NCI-H128 (cell line): ENCODE measurements at regions not wholly inside any gene's neighbourhood (a gene's known extent, or its start where the extent isn't known, plus 50 kb on each side); places are given as distances from the start of the nearest gene placed in this dataset.
"Not testable (repeated sequence)": the region's sequence is repeated elsewhere in the genome, so short reads cannot be mapped to it uniquely, and the experiment has no call there.

Experiments
- DNase-seq: peaks from one replicate; lab custom pipeline; 2025; ENCODE audit not compliant: unreplicated experiment; lab: John Stamatoyannopoulos, UW

DNA sequence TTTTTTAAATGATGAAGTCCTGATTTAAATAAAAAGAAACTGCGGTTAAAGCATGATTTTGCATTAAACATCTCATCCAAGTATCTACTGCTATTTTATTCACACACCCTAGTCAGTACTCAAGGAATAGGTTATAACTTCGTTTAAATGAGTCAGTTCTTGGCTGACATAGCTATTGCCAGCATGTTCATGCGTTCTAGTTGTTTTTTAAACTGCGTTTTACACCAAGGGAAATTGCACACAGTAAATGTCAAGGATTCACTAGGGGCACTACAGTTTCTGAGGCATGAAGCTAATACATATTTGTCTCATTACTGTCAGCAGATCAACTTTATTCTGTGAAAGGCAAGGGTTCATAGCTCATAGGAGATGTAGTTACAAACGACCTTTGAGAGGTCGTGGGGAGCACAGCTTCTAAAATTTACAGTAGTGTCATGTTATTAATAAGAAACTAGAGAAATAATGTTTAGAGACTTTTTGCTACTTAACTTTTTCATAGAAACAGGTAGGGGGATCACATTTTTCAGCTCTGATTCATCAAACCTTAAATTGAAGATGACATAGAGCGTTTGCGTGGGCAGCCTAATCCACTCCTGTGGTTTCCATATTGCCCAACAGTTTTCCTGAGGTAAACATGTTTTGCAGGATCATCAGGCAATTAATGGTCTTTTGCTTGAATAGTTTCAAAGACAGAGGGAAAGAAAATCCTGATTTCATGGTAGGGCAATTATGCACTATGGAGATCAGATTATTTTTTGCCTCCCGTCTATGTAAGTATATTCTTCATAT is 2222.7 kb upstream of the WWC1 start:
- no peak for DNase-seq

DNA sequence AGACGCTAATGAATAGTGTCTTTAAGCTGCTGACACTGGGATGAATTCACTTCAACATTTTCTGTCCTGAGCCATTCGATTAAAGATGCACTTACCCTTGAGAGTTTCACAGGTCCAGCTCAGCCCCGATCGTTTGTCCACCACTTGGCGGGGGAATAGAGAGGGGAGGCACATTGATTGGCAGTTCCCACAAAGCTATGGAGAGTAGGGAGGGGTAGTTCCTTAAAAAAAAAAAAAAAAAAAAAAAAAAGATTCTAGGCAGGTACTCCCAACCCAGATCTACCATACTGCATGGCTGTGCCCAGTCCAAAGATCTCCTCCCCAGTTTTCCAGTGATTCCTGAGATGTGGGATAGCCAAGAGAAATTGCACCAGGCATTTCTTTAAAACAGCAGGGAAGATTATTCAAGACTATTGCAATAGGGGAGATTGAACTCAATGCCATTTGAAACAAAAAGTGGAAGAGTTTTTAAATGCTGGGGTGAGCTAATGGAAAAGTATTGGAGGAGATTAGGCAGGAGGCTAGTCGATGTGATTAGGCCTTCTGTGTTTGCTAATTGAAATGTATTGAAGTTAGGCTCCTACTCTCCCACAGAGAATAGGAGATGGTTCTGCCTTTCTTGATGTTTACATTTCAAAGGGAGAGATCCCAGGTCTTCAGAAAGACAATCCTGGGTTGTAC is 2217.4 kb upstream of the WWC1 start:
- DNase-seq = no peak

DNA sequence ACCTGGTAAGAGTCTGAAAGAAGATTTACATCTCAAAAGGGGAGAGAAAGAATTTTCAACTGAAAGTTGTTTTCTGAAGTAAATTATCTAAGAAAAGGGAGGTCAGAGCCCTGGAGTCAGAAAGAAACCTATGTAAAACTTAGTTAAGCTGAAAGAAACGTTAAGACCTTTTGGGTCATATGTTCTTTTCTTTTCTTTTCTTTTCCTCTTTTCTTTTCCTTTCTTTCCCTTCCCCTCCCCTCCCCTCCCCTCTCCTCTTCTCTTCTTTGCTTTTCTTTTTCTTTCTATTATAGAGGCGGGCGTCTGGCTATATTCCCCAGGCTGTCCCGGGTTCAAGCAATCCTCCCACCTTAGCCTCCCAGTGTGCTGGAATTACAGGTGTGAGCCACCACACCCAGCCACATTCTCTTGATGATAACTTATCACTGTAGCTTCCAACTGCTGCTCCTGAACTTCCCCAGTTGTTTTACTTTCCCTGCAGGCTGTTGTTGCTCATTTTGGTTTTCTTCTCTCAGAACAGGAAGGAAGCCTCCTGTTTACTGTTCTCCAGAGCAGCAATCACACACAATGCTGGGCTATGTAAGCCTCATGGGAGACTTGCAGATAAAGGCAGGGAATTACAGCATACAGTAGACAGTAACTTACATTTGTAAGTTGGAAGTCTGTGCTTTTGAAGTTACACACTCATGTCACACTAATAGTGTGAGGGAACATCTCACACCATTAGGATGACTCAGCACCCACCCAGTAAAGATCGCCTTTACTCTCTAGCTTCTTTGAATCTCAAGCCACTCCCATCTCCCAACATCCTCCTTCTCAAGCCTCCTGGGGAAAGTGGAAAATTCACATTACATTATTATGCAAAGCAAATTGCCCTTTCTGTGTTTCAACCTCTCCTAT is 2216.6 kb upstream of the WWC1 start:
- no peak for DNase-seq

DNA sequence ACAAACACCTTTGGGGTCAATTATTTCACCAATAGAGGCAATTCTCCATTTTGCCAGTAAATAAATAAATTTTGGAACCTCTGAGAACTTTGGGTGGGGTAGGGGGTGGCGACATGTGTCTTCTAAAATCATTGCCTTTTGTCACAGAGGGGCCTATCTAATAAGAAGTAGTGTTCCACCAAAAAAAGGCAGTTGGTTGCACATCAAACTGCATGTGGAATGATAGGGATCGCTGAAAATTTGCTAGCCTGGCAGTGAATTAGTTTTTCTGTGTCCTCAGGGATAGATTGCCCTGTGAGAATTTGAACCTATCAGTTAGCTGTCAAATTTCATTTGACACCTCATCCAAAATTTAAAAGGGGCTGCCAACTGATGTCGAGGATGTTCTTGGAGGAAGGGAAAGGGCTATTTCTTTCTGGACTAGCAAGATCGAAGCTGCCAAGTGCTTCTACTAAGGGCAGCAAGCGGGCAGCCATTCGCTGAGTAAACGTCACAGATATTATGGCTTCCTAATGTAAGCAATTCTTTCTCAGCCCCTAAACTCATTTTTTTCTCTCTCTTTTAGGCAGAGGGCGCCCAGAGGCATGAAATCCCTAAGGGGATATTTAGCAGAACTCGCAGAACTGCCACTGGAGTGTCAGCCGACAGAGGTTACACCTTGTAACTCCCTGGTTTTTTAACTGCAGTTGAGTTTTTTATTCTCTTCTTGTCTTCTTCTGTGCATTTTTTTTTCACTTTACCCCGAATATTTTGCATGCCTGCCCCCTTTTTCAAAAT is 2208.1 kb upstream of the WWC1 start:
- no peak for DNase-seq

DNA sequence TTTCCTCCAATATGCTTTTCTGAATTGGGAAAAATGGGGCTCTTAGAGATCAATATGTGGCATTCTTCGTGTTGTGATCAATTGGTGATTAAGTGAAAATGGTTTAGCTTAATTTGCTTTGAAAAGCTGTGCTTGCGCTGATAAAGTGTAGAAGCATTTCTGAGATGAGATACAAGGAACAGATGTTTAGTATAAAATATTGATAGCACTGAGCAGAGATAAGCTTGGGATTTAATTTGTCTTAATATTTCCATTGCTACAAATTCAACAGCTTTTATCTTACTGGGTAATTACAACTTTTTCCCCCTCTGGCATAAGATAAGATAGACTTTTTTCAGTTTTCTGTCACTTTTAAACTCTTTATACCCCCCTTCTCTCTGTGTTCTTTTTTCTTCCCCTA is 2204.9 kb upstream of the WWC1 start:
- DNase-seq = no peak

DNA sequence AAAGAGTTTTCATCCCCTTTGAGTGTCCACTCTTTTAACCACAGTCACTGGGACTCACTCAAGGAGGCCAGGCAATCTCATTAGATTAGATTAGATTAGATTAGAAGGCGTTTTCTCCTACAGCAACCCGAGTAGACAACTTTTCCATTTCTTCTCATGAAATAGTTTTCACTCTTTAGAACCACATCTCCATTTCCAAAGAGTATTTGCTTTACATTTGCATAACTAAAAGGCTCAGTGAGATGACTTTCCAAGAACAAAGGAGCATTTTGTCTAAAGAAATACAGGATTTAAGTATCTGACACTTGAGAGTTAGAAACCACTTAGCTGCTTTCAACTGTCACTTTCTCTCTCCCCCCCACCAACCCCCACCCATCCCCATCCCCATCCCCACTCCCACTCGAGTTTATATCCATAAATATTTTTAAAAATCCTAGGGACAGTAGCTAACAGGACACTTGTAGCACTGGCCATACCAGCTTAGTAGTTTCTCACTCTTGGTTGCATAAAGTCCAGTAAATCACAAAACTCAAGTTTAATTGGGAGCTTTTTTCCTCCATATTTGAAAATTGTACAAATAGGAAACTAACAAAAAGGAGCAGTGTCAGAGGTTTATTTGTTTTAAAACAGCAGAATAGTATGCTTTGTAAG is 2202.9 kb upstream of the WWC1 start:
- DNase-seq = no peak

DNA sequence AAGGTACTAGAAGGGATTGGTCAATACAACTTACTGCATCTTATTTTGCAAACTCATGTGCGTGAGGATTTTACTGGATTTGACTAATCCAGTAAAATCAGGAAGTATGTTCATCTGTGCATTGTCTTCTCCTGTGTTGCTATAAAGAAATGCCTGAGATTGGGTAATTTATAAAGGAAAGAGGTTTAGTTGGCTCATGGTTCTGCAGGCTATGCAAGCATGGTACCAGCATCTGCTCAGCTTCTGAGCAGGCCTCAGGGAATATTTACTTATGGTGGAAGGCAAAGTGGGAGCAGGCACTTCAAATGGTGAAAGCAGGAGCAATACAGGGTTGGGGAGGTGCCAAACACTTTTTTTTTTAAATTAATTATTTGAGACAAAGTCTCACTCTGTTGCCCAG is 2199.5 kb upstream of the WWC1 start:
- no peak for DNase-seq

DNA sequence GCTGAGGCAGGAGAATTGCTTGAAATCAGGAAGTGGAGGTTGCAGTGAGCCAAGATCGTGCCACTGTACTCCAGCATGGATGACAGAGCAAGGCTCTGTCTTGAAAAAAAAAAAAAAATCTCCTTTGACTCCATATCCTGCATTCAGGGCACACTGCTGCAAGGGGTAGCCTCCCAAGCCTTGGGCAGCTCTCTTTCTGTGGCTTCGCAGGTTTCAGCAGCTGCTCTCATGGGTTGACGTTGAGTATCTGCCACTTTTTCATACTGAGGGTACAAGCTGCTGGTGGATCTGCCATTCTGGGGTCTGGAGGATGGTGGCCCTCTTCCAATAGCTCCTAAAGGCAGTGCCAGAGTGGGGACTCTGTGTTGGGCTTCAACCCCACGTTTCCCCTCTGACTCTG is 2198.1 kb upstream of the WWC1 start:
- no peak for DNase-seq

DNA sequence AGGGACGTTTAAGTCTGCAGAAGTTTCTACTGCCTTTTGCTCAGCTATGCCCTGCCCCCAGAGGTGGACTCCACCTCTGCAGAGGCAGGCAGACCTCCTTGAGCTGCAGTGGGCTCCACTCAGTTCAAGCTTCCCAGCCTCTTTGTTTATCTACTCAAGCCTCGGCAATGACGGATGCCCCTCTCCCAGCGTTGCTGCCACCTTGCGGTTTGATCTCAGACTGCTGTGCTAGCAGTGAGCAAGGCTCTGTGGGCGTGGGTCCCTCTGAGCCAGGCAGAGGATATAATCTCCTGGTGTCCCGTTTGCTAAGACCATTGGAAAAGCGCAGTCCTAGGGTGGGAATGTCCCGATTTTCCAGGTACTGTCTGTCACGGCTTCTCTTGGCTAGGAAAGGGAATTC is 2188.5 kb upstream of the WWC1 start:
- DNase-seq = no peak

DNA sequence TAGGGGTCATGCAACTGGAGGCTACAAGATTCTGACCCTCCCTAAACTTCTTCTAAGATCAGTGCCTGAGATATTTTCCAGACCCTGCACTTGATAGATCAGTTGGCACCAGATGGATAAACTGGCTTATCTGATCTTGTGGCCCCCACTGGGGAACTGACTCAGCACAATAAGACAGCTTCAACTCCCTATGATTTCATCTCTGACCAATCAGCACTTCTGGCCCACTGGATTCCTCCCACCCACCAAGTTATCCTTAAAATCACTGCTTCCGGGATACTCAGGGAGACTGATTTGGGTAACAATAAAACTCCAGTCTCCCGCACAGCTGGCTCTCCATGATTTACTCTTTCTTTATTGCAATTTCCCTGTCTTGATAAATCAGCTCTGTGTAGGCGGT is 2180.4 kb upstream of the WWC1 start:
- DNase-seq = no peak

DNA sequence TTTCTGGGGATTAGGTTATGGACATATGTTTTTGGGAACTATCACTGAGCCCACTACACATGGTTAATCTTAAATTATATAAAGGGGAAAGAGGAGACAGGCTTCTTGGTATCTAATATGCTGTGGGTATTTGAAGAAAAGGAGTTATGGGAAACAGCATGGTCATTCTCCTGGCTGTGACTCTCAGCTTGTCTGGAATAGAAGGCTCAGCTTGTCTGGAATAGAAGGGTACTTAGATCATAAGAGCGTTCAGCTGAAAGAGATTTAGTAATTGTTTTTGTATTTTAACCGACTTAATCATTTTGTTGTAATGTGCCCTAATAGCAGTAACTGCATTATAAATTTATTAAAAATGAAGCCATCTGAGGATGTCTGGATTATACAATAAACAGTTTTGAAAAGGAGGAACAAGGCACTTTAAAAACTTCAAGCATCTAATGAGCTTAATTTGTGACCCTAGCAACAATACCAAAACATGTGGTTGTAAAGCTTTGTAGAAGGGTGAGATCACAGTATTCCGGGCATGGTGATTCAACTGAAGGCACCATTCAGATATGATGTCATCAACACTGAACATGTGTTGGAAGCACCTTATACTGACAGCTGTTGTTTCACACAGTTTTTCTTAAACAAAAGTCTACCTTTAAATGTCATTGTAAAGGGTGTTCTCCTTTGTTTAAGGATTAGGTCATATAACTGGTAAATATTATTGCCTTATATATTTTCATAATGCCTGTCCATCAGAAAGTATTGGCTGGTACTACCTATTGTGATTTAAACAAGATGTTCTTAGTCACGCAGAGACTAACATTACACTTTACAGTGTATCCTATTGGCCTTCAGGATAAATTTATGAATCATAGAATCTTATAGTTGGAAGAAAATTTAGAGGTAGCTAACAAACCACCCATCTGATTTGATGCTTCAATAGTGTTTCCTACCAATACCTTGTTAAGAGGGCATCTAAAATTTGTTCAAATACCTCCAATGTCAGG is 2174.1 kb upstream of the WWC1 start:
- DNase-seq = no peak

DNA sequence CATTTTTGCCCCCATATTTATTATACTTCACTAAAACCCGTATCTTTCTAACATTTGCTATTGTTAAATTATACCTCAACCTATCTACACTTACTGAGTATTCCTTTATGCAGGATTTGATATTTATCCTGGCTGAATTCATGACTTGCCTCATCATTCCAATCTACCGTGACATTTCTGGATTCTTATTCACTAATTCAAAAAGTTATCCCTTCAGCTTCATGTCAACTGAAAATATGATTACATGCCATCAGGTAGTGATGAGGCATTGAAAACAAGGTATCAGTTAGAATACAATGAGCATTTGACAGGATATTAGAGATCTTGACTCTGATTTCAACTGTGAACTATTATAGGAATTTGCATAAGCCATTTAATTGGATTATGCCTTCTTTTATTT is 2171.9 kb upstream of the WWC1 start:
- DNase-seq = no peak

DNA sequence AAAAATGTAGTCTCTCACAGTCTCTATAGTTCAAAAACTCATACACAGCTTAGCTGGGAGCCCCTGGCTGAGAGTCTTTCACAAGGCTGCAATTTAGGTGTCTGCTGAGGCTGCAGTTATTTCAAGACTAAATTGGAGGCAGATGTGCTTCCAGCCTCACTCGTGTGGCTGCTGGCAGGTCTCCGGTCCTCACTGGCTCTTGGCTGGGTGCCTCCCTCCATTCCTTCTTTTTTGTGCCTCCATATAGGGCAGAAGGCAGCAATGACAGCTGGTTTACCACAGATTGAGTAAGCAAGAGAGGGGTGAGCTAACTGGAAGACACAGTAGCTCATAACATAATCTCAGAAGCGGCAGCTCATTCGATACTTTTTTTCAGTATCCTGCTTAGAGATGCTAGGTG is 2167.7 kb upstream of the WWC1 start:
- no peak for DNase-seq

DNA sequence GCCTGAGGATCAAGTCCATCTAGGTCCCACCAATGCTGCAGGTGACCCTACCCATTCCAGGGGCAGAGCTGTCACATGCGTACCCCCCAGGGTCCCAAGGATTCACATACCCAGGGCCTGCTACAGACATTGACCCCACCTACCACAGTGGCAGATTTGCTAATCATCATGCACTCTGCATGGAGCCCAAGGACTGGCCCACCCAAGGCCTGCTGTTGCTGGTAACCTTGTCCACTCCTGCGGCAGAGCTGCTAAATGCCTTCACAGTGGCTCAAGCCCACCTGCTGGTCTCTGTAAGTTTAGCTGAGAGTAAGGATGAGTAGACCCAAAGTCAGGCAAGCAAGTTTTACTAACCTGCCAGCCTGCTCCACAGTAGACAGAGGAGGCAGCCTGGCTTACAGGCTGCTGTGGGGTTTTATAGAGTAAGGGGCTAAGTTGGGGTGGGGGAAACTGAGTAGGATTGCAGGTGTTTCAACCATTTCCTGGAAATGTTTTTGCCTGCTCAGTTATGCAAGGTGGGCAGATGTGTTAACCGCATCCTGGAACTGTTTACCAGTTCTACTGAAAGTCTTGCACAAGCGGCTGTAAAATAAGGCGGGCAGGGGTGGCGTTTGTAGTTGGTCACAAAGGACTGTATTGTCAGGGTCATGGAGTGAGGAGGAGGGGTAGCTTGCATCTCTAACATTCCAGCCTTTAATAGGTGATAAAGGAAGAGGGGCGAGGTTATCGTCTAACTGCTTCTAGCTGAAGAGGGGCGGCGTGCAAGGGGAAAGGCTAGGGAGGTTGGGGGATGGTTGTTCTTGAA is 2163.5 kb upstream of the WWC1 start:
- no peak for DNase-seq

DNA sequence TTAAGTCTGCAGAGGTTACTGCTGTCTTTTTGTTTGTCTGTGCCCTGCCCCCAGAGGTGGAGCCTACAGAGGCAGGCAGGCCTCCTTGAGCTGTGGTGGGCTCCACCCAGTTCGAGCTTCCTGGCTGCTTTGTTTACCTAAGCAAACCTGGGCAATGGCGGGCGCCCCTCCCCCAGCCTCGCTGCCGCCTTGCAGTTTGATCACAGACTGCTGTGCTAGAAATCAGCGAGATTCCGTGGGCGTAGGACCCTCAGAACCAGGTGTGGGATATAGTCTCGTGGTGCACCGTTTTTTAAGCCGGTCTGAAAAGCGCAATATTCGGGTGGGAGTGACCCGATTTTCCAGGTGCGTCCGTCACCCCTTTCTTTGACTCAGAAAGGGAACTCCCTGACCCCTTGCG is 2146.3 kb upstream of the WWC1 start:
- DNase-seq = not testable (repeated sequence)

DNA sequence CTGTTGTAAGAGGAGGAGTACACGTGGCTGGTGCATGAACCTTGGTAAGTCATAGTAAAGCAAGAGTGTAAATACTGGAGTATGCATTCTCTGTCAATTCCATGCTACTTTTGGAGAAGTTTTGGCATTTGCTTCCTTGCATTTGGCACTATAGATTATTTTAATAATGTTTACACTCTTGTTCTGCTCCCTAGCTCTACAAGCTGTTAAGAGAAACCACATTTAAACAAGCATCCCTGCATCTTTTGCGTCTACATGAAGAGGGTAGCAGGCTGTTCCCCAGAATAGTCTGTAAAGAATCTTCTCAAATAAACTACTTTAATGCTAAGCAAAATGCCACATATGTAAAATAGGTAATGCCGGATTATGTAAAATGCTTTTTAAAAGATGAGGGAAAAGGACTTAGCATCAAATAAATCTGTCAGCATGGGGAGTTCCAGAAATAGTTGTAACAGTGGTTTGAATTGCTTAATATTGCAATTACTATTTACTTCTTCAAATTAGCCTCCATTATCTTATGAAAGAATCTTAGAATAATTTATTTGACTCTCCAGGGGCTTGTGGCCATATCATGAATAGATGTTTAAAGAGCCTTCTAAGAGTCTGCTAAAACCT is 2127.3 kb upstream of the WWC1 start:
- DNase-seq = no peak

DNA sequence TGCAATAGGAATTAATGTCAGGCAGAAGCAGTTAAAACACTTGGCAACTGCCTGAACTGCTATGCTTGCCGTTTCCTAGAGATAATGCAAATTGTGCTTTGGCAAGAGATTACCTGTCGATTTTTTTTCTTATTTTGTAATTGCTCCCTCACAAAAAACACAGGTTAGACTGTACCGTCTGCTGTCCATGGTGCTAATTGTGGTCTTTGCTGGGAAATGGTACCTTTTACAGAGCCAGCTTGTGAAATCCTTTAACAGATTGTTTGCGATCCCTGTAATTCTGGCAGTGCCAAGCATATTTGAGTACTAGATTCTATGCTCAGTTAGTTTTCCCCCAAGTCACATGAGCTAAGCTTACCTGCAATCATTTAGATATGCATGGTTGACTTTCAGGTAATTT is 2125.8 kb upstream of the WWC1 start:
- DNase-seq = no peak

DNA sequence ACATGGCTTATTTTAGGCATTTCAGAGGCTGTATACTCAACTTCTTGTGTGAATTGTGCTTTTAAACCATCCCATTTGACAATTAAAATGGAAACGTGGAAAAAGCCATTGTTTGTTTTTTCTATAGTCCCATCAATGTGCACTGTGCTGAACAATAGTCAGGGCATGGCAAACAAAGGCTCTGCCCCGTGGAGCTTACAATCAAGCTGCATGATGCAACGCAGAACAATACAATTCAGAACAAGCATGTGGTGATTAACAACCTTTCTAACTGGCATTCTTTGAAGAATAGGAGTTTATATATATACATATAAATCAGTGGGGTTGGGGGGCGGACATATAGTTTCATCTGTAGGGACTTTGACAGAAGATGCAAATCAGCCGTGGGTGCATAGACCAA is 2125.4 kb upstream of the WWC1 start:
- DNase-seq = no peak
